Fibroblast of gingiva (primary cell): ENCODE measurements at regions not wholly inside any gene's neighbourhood (a gene's known extent, or its start where the extent isn't known, plus 50 kb on each side); places are given as distances from the start of the nearest gene placed in this dataset.

Experiments
- DNase-seq: peaks from one replicate; pipeline ENCODE4 v3.0.0-alpha.2; 2011; ENCODE audit warnings: low read depth

- DNase-seq: no peak
Observed at GRCh38 chr5:173557123-173557903, 59.1 kb downstream of the BOD1 start.

GRCh38 chr5:173556142-173557028, 60.1 kb downstream of the BOD1 start:
- no peak for DNase-seq

GRCh38 chr5:173554989-173555705, 61.3 kb downstream of the BOD1 start:
- no peak for DNase-seq

- no peak for DNase-seq
Observed at GRCh38 chr5:173554038-173554955, 62.2 kb downstream of the BOD1 start.

- DNase-seq: no peak
Observed at GRCh38 chr5:173550641-173551040, 65.8 kb downstream of the BOD1 start.

GRCh38 chr5:173549644-173550043, 66.8 kb downstream of the BOD1 start:
- no peak for DNase-seq

GRCh38 chr5:173547579-173547978, 68.9 kb downstream of the BOD1 start:
- peak; percentile 32 for DNase-seq

- DNase-seq: no peak
Observed at GRCh38 chr5:173542964-173543363, 73.5 kb downstream of the BOD1 start.

- DNase-seq: no peak
Observed at GRCh38 chr5:173542159-173542558, 74.3 kb downstream of the BOD1 start.

- DNase-seq: no peak
Observed at GRCh38 chr5:173538654-173539053, 77.8 kb downstream of the BOD1 start.

- DNase-seq: no peak
Observed at GRCh38 chr5:173538018-173538417, 78.4 kb downstream of the BOD1 start.

GRCh38 chr5:173537228-173537627, 79.2 kb downstream of the BOD1 start:
- no peak for DNase-seq

- no peak for DNase-seq
Observed at GRCh38 chr5:173535976-173536639, 80.3 kb downstream of the BOD1 start.

GRCh38 chr5:173535166-173535975, 81.1 kb downstream of the BOD1 start:
- no peak for DNase-seq

GRCh38 chr5:173534664-173535063, 81.8 kb downstream of the BOD1 start:
- DNase-seq: no peak

GRCh38 chr5:173534031-173534430, 82.4 kb downstream of the BOD1 start:
- no peak for DNase-seq

- no peak for DNase-seq
Observed at GRCh38 chr5:173532689-173533250, 83.7 kb downstream of the BOD1 start.

GRCh38 chr5:173531863-173532262, 84.6 kb downstream of the BOD1 start:
- DNase-seq: no peak

- no peak for DNase-seq
Observed at GRCh38 chr5:173530547-173530946, 85.9 kb downstream of the BOD1 start.

GRCh38 chr5:173529861-173530260, 86.6 kb downstream of the BOD1 start:
- no peak for DNase-seq
